ENCODE measurements at regions not wholly inside any gene's neighbourhood (a gene's known extent, or its start where the extent isn't known, plus 50 kb on each side); places are given as distances from the start of the nearest gene placed in this dataset.

DNA sequence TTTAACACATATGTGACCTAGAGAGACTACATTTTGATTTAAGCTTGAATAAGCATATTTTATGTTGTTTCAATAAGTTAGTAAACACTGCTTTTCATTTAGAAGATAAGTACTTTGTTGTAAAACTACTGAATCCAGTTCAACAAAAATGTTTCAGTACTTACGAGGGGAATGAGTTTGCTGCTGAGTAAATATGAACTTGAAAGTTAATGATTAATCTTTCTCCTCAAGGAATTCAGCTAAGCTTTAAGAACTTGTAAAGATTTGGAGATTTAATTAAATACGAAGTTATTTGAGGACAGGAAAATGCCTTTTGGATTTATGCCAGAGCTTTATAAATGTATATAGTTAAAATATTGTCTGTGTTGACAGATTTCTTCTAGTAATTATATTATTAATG lies 933.0 kb upstream of the LCORL start:
- DNase-seq (ENCODE audit: low spot score) = no peak

GRCh38 chr4:18953613-18954012 lies 932.1 kb upstream of the LCORL start:
- DNase-seq (ENCODE audit: low spot score) = no peak

GRCh38 chr4:18945464-18945863 lies 923.9 kb upstream of the LCORL start:
- DNase-seq (ENCODE audit: low spot score) = no peak

GRCh38 chr4:18942874-18943273 lies 921.3 kb upstream of the LCORL start:
- DNase-seq (ENCODE audit: low spot score) = no peak

DNA sequence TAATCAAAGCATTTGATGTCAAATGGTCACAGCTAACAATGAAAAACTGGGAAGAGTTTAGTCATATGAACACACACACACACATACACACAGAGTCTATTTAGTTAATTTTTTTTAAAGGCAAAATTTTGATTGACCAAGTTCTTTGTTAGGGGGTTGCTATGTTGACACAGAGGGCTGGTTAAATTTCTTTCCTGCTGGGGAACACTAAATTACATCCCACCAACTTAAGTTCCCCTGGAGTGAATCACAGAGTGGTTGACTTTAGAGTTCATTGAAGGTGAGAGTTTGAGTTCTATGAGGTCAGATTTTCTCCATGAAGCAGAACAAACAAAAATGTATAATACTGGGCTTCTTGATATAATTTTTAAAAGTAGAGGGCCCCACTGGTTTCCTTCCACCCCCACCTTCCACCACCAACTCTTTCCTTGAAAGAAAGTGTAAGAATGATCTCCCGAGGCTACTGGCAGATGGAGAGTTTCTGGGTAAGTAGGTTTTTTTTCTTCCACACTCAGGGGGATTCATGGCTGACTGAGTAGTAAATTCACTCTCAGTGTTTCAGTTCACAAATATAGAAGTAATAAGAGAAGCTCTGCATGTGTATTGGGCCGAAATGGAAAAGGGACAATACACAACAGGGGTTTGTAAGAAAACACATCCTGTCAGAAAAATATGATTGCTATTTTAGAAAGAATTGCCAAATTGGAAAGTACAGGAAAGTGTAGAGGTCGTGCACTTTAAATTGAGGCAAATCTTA lies 917.0 kb upstream of the LCORL start:
- no peak for DNase-seq (ENCODE audit: low spot score)

GRCh38 chr4:18937746-18938145 lies 916.2 kb upstream of the LCORL start:
- DNase-seq (ENCODE audit: low spot score) = no peak

DNA sequence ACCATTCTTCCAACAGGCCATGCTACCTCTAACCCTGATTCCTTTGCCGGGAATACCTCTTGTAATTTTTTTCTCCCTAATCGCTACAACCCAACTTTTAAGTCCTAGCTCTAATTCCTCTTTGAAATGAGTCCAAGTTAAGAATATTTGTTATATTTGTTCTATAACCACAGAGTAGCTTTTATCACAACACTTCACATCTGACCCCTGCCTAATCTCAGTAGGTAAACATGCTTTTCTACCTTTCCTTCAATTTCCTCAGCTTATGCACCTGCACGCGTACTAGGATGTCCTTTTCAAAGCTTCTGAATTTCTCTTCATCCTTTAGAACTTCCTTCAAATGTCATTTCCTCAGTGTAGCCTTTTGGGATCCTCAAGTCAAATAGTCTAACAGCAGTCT lies 915.5 kb upstream of the LCORL start:
- DNase-seq (ENCODE audit: low spot score) = no peak

GRCh38 chr4:18935659-18936345 lies 914.2 kb upstream of the LCORL start:
- no peak for DNase-seq (ENCODE audit: low spot score)

DNA sequence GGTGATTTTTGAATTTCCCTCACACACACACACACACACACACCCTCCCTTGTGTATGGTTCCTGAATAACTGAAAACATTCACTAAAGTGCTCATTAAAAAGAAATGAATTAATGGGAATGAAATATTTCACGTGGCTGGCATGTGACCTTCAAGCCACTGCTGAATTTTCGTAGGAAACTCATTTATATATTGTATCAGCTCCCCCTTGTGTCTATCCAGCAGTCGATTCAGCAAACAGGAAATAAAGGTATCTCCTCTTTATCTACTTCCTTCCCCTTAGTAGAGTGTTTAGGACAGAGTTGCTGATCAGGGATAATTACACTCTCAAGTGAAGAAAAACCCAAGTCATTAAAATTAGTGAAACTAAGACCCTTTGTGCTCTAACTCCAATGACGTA lies 912.6 kb upstream of the LCORL start:
- no peak for DNase-seq (ENCODE audit: low spot score)

- DNase-seq (ENCODE audit: low spot score) = no peak
These were observed 911.3 kb upstream of the LCORL start for GRCh38 chr4:18932730-18933339.

DNA sequence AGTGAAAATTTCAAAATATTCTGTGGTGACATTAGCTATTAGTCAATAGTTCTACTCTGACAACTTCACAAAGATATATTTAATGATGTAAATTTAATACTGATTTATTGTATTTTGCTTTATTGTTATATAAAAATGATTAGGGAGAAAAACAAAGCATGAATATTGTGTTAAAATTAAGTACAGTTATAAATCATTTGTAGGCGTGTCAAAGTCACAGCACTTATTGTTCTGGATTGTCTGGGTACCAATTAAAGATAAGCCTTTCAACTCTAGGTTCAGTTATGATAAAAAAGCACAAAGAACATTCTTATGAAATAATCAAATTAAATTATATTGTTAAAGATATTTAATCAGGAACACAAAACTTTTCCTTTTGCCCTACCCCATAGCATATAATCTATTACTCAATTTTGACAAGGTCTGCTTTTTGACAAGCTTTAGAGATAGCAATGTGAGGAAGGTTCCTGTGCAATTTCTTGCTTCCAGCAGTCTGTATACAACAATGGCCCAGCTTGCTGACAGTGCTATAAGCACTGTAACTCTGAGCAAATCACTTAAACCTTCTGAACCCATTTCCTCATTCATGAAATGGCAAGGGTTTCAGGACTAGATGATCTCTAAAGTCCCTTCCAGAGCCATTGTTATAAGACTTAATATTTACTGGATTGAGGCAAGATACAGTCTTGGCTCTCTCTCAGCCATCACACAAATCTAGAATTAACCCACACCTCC lies 910.3 kb upstream of the LCORL start:
- DNase-seq (ENCODE audit: low spot score) = no peak

DNA sequence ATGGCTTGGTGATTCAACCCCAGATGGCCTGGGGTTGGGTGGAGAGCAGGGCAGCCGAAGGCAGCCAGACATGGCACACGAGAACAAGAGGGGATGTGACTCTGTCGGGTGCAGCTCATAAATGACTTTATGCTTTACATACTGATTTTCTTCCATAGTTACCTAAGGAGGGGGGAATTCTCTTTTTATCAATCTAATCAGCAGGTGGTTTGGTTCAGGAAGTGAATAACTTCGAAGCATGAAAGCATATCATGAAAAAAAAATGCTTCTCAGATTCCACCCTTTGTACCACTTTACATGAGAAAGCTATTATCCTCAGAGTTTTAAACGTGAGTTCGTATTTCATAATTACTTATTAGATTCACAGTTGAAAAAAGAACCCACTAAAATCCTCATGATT lies 908.9 kb upstream of the LCORL start:
- DNase-seq (ENCODE audit: low spot score) = no peak

DNA sequence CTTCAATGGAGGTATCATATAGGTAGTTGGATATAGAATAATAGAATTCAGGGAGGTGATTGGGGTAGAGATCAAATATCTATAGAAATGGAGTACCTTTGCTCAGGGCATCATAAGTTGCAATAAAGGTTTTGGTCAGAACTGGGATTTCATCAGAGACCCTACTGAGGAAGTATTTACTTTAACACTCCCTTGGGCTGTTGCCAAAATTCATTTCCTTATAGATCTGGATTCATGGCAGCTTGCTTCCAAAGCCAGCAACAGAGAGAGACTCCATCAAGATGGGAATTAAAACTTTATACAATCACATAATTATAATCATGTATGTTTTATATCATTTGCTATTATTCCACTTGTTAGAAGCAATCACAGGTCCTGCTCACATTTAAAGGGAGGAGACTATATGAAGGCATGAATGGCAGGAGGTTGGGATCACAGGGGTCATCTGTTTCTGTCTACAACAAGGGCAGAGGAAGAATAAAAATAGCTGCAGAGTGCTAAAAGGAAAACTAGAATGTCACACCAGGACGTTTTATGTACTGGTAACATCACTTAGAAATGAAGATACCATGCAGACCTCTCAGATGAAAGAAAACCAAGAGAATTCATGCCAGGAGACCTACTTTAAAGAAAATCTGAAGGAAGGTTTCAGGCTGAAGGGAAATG lies 902.1 kb upstream of the LCORL start:
- no peak for DNase-seq (ENCODE audit: low spot score)

DNA sequence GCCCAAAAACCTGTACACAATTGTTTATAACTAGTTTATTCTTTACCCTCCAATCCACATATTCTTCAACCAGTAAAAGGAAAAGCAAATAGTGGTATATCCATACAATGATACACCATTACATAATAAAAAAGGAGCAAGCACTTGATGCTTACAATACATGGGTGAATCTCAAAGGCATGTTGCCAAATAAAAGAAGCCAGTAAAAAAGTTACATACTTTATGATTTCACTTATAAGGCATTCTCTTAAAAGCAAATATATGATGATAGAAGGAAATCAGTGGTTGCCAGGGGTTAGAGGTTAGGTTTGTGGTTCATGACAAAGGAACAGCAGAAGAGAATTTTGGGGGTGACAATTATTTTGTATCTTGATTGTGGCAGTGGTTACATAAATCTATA lies 896.1 kb upstream of the LCORL start:
- DNase-seq (ENCODE audit: low spot score) = no peak

GRCh38 chr4:18914182-18914581 lies 892.6 kb upstream of the LCORL start:
- no peak for DNase-seq (ENCODE audit: low spot score)

DNA sequence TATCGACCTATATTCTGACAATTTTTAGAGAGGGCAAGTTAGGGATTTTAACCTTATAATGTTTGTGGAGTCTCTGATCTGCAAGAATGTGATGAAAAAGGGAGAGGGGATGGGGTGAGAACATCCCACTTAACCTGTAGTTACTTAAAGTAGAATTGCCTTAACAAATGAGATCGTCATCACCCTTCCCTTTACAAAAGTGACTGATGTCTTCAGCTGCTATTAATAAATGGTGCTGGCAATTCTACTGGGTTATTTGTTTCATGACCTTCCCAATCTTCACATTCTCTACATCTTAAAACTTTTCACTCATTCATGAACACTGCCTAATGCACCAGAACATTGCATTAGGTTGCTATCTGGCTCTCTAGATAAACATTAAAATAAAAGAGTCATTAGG lies 873.4 kb upstream of the LCORL start:
- no peak for DNase-seq (ENCODE audit: low spot score)

DNA sequence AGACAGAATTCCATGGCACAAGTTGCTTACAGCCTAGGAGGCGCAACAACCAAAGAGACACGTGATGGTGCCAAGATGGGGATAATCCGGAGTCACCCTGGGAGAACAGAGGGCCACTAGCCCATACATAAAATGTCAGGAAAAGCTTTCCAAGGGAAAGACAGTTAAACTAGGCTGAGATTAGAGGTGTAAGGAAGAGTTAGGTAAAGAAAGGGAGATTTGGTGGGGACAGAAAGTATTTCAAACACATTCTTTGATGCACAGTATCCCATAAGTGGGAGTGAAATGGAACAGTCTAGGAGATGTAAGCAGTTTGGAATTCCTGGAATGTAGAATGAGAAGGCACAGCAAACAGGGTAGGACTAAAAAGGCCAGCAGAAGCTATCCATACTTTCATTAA lies 860.9 kb upstream of the LCORL start:
- DNase-seq (ENCODE audit: low spot score) = peak; percentile 19

- DNase-seq (ENCODE audit: low spot score) = no peak
These were observed 860.0 kb upstream of the LCORL start for GRCh38 chr4:18881556-18881955.

DNA sequence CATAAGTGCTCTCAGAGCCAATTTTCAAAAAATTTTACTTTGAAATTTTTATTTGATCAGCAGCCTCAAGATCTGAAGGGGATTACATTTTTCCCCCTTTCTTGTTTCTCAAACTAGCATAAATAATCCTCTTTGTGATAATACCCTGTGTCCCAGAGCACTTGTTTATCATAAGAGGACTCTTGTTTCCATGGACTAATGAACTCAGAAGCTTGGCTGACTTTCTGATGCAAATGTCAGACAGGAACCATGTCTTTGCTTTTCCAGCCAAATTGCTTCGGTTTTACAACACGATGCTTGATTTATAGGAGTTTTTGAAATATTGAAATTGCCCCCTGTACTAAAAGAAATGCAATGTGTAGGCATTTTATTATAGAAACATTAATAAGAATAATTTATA lies 859.3 kb upstream of the LCORL start:
- no peak for DNase-seq (ENCODE audit: low spot score)

DNA sequence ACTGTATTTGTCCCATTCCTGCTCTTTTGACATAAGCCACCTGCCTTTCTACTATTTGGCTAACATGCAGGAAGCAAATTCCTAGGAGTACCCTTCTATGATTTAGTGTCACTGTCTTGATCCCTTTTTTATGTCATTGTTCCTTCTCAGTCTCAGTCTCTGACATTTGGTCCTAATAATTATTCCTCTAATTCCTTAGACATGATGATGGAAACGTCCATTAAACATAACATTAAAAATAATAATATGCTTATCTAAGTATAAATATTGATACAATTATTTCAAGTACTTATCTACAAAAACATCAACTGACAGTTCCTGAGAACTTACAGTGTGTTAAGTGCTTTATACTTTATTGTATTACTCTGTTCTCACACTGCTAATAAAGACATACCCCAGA lies 857.0 kb upstream of the LCORL start:
- DNase-seq (ENCODE audit: low spot score) = no peak

GRCh38 chr4:18869166-18869565 lies 847.6 kb upstream of the LCORL start:
- DNase-seq (ENCODE audit: low spot score) = no peak

GRCh38 chr4:18860836-18861530 lies 839.4 kb upstream of the LCORL start:
- DNase-seq (ENCODE audit: low spot score) = no peak
